ENCODE measurements at regions not wholly inside any gene's neighbourhood (a gene's known extent, or its start where the extent isn't known, plus 50 kb on each side); places are given as distances from the start of the nearest gene placed in this dataset.

DNA sequence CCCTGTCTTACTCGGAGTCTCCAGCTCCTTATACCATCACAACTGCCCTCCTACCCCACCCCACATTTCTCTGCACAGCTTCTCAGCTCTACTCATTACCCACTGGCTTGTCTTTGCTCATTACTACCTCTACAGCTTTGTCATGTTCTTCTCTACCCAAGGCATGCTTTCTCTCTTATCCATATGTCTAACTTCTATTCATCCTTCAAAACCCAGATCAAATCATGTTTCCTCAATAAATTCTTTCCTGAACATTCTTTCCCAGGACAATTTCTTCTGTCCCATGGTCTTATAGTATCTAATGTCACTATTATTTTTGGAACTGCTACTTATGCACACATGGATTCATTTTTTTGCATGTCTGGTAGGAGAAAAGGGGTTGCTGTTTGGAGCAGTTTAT is 231.4 kb downstream of the PTEN start:
- no peaks in the 10 kb centered on the region for H3K9me3 ChIP-seq (ENCODE audit: low read depth, low read length, poor library complexity, severe bottlenecking)
- CTCF ChIA-PET: no interaction called here
- no peak overlapping the region for H3K27ac ChIP-seq (ENCODE audit: low read depth, low read length, poor library complexity, severe bottlenecking)
- H3K36me3 ChIP-seq (ENCODE audit: insufficient read depth, low read length, poor library complexity, severe bottlenecking): no peaks in the 10 kb centered on the region
- intact Hi-C loops (cut with micrococcal nuclease; ENCODE audit: unreplicated experiment): no loop called here
- H3K4me1 ChIP-seq (ENCODE audit: insufficient read depth, low read length, poor library complexity, severe bottlenecking): no peaks in the 10 kb centered on the region
- BruUV-seq (replicated peaks): no TSS peak
- TF ChIP-seq EZH2 (IDR thresholded peaks at IDR 0.05; ENCODE audit: borderline replicate concordance, low read depth, low read length, poor library complexity, severe bottlenecking): no peak
- TF ChIP-seq, protein P1, sequence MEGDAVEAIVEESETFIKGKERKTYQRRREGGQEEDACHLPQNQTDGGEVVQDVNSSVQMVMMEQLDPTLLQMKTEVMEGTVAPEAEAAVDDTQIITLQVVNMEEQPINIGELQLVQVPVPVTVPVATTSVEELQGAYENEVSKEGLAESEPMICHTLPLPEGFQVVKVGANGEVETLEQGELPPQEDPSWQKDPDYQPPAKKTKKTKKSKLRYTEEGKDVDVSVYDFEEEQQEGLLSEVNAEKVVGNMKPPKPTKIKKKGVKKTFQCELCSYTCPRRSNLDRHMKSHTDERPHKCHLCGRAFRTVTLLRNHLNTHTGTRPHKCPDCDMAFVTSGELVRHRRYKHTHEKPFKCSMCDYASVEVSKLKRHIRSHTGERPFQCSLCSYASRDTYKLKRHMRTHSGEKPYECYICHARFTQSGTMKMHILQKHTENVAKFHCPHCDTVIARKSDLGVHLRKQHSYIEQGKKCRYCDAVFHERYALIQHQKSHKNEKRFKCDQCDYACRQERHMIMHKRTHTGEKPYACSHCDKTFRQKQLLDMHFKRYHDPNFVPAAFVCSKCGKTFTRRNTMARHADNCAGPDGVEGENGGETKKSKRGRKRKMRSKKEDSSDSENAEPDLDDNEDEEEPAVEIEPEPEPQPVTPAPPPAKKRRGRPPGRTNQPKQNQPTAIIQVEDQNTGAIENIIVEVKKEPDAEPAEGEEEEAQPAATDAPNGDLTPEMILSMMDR (conservative IDR thresholded peaks at IDR 0.05; ENCODE audit: low read depth, low read length): no peak
- no peak overlapping the region for H3K4me3 ChIP-seq (ENCODE audit: low read depth, low read length, poor library complexity, severe bottlenecking)
- no peak for DNase-seq (ENCODE audit: low spot score)
- H3K27me3 ChIP-seq (replicated peaks; ENCODE audit: insufficient read depth, low read depth, low read length, poor library complexity): no peaks in the 10 kb centered on the region
- POLR2A ChIA-PET (ENCODE audit: low non-redundant PET): no interaction called here

DNA sequence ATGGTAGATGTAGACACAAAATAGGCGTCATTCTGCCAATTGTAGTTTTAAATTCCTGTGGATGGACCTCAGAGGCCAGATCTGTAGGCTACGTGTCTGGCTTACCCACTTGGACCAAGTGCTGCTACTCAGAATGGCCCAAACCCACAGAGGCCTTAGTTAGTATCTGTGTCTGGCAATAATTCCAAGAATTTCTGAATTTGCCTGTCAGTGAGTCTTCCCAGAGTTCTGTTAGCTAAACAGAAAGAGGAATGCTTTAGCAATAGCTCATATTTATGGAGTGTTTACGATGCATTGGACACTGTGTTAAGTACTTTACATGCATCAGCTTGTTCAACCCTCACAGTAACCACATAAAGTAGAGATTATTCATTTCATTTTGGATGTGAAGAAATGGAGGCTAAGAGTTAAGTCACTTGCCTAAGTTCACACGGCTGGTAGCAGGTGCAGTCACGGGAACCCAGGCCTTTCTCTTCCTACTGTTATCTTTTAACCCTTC is 231.8 kb downstream of the PTEN start:
- Histone ChIP-seq H3K9me3 (ENCODE audit: low read depth, low read length, poor library complexity, severe bottlenecking) (no peaks in the 10 kb centered on the region), H3K27ac (ENCODE audit: low read depth, low read length, poor library complexity, severe bottlenecking) (no peak overlapping the region), H3K27me3 (replicated peaks; ENCODE audit: insufficient read depth, low read depth, low read length, poor library complexity) (no peaks in the 10 kb centered on the region), H3K4me1 (ENCODE audit: insufficient read depth, low read length, poor library complexity, severe bottlenecking) (no peaks in the 10 kb centered on the region), H3K36me3 (ENCODE audit: insufficient read depth, low read length, poor library complexity, severe bottlenecking) (no peaks in the 10 kb centered on the region), H3K4me3 (ENCODE audit: low read depth, low read length, poor library complexity, severe bottlenecking) (no peak overlapping the region)
- TF ChIP-seq, protein P1 (conservative IDR thresholded peaks at IDR 0.05; ENCODE audit: low read depth, low read length): no peak
- TF ChIP-seq EZH2 (IDR thresholded peaks at IDR 0.05; ENCODE audit: borderline replicate concordance, low read depth, low read length, poor library complexity, severe bottlenecking): no peak
- intact Hi-C loops (cut with micrococcal nuclease; ENCODE audit: unreplicated experiment): no loop called here
- BruUV-seq (replicated peaks): no TSS peak
- ChIA-PET CTCF (no interaction called here), POLR2A (ENCODE audit: low non-redundant PET) (no interaction called here)
- no peak for DNase-seq (ENCODE audit: low spot score)

DNA sequence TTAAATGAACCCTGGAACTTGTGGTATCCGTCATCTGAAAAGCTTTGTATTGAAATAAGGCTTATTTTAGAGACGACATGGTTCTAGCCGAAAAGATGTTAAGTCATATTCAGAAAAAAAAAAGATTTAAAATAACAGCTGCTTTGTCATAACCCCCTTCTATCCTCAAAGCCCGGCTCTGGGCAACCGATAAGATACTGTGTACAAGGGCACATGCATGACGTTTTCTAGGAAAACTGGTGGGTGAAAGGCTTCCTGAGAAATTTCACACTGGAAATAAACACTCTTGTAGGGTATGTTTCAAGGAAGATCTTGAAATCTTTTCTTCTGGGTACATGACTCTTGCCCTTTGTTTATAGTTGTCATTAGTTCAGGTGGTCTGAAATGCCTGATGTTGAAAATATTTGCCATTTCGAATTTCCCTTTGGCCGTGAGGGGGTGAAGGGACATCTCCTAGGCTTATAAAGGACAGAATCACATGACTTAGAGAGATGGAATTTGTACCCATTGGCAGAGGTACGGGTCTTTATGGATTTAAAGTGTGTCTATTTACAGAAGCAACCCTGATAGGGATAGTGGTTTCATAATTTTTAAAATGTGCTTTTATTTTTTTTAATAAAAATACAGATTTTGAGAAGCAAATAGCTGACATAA is 232.5 kb downstream of the PTEN start:
- no peak overlapping the region for H3K27ac ChIP-seq (ENCODE audit: low read depth, low read length, poor library complexity, severe bottlenecking)
- ChIA-PET POLR2A (ENCODE audit: low non-redundant PET) (no interaction called here), CTCF (no interaction called here)
- no peak overlapping the region for H3K4me3 ChIP-seq (ENCODE audit: low read depth, low read length, poor library complexity, severe bottlenecking)
- no peaks in the 10 kb centered on the region for H3K9me3 ChIP-seq (ENCODE audit: low read depth, low read length, poor library complexity, severe bottlenecking)
- no peaks in the 10 kb centered on the region for H3K36me3 ChIP-seq (ENCODE audit: insufficient read depth, low read length, poor library complexity, severe bottlenecking)
- BruUV-seq (replicated peaks): no TSS peak
- no peaks in the 10 kb centered on the region for H3K4me1 ChIP-seq (ENCODE audit: insufficient read depth, low read length, poor library complexity, severe bottlenecking)
- TF ChIP-seq EZH2 (IDR thresholded peaks at IDR 0.05; ENCODE audit: borderline replicate concordance, low read depth, low read length, poor library complexity, severe bottlenecking): no peak
- TF ChIP-seq, protein P1 (conservative IDR thresholded peaks at IDR 0.05; ENCODE audit: low read depth, low read length): no peak
- no peak for DNase-seq (ENCODE audit: low spot score)
- intact Hi-C loops (cut with micrococcal nuclease; ENCODE audit: unreplicated experiment): no loop called here
- no peaks in the 10 kb centered on the region for H3K27me3 ChIP-seq (replicated peaks; ENCODE audit: insufficient read depth, low read depth, low read length, poor library complexity)

Data from A673 (cell line).